GM12892 (cell line): ENCODE measurements at regions not wholly inside any gene's neighbourhood (a gene's known extent, or its start where the extent isn't known, plus 50 kb on each side); places are given as distances from the start of the nearest gene placed in this dataset.

ENCODE experiments used
- DNase-seq: peaks from one replicate; pipeline ENCODE4 v3.0.0; 2011; ENCODE audit not compliant: insufficient read length
- FAIRE-seq: peaks from 2 replicates; lab custom pipeline; 2011; peaks lifted over from hg19 to GRCh38; lab: Jason Lieb, UNC
- POLR2A ChIP-seq: IDR thresholded peaks from 2 replicates; pipeline ENCODE4 v1.6.1; 2011; ENCODE audit warnings: low read depth, low read length, control low read depth
- POLR2AphosphoS5 ChIP-seq: IDR thresholded peaks from 2 replicates; pipeline ENCODE4 v1.6.1; 2011; ENCODE audit warnings: low read depth, low read length, control low read depth
- TAF1 ChIP-seq: IDR thresholded peaks from 2 replicates; pipeline ENCODE4 v1.6.1; 2011; ENCODE audit warnings: low read depth, mild to moderate bottlenecking, control low read depth, low read length, borderline replicate concordance

DNA sequence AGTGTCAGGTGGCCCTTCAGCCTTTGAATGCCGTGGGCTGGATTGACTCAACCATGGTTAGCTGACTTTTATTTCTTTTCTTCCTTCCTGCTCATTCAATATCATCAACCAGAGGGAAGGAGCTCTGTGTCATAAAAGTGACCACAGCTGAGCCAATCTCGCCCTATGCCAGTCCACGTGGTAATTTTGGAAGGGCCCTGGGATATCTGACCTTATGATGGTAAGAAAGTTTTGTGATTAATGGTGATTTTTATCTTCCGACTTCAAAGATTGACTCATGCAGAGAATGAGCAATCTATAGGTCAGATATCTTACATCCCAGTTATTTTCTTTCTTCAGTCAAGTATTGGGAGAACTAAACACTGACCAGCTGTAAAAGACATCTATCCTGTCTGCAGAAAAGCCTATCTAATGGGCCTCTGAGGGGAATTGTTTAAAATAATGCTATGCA is 170.3 kb downstream of the ZC3H11B start:
- FAIRE-seq = no peak
- TF ChIP-seq POLR2A (no peak), POLR2AphosphoS5 (no peak), TAF1 (no peak)
- no peak for DNase-seq

DNA sequence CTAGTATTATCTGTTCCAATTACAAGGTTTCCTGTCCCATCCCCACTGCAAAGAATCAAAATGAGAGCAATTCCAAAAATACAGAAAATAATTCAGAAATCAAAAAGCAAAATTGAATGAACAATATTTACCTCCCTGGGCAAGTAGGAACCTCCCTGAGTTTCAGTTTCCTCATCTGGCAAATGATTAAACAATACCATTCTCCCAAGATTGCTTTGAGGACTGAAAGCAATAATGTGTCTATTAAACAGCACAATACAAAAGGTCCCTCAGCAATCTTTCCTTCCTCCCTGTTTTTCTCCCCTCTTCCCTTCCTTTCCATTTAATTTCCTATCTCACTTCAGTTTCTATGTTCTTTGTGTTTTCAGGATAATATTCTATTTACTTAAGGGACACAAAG is 171.0 kb downstream of the ZC3H11B start:
- FAIRE-seq = no peak
- no peak for TF ChIP-seq POLR2A
- no peak for TF ChIP-seq TAF1
- TF ChIP-seq POLR2AphosphoS5 = no peak

GRCh38 chr1:219439376-219439775 is 173.5 kb downstream of the ZC3H11B start:
- no peak for FAIRE-seq

More for the DNA sequence above, 171.0 kb downstream of the ZC3H11B start:
- DNase-seq = no peak

GRCh38 chr1:219438386-219438785 is 174.5 kb downstream of the ZC3H11B start:
- FAIRE-seq (no peak), DNase-seq (no peak)
- TF ChIP-seq POLR2A (no peak), TAF1 (no peak), POLR2AphosphoS5 (no peak)

More at GRCh38 chr1:219439376-219439775, 173.5 kb downstream of the ZC3H11B start:
- DNase-seq = no peak
- no peak for TF ChIP-seq TAF1
- TF ChIP-seq POLR2A = no peak

DNA sequence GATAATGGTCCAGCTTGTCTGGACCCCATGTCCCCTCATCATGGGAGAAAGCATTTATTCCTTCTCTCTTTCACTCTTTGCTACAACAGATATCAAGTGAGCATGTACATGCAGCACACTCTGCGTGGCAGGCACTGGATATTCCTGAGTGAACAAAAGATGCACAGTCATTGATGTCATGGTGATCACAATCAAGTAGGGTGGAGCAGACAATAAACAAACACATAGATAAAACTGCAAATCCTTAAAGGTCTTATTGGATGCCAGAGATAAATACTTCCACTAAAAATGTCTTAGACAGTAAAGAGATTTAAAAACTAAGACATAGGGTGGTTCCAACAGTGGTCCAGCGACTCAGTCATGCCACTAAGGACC is 178.0 kb downstream of the ZC3H11B start:
- TF ChIP-seq TAF1 (no peak), POLR2A (no peak), POLR2AphosphoS5 (no peak)
- DNase-seq (no peak), FAIRE-seq (no peak)

DNA sequence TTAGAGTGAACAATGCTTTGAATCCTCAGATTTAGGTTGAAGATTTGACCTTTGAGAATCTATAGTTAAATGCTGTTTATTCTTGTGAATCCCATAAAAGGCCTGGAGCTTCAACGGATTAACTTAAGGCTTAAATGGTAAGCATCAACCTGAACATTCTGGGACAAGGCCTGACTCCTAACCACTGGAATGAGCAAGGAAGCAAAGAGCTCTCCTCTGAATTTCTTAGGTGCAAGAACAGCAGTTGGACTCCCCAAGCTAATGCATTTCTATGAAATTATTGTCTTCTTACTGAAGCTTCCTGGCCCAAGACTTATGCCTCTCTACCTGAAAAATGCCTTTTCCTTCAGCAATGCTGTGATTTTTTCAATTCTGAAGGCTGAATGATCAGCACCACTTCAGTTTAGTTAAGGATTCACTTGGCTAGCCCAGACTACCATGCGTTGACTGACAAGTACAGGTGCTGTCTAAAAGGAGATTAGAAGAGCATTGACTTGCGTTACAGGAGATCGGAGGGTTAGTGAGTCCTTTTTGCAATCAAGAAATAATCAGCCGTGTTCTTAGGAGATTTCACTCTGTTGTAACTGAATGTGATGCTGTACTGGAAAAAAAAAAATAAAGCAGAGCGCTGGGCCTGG is 178.5 kb downstream of the ZC3H11B start:
- TF ChIP-seq TAF1 (no peak), POLR2A (no peak), POLR2AphosphoS5 (no peak)
- FAIRE-seq (no peak), DNase-seq (no peak)

DNA sequence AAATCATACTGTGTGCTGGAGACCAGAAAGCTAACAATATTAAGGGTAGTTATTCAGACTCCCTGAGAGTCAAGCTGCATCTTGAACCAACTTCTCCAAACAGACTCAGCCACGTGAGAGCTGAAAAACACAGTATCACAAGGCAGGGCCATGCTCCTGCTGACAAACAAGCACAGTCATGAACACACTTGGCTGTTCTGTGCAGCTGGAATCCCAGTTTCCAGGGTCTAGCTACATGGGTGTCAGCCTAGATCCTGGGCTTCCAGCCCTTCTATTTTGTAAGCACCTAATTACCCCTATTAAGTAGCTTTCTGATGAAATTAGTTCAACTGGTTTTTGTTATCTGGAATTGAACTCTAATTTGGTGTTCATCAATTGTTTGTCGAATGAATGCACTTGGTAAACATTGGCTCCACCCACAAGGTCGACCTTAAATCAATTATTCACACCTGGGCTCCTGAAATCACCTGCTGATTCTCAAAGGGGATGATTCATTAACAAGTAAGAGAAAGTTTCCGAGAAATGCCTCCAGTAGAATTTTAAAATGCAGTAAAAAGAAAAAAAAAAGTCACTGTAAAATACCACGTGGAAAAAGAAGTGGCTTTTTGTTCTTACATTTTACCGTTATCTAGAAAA is 179.3 kb downstream of the ZC3H11B start:
- TF ChIP-seq POLR2A = no peak
- no peak for TF ChIP-seq POLR2AphosphoS5
- TF ChIP-seq TAF1 = no peak
- DNase-seq (no peak), FAIRE-seq (no peak)

DNA sequence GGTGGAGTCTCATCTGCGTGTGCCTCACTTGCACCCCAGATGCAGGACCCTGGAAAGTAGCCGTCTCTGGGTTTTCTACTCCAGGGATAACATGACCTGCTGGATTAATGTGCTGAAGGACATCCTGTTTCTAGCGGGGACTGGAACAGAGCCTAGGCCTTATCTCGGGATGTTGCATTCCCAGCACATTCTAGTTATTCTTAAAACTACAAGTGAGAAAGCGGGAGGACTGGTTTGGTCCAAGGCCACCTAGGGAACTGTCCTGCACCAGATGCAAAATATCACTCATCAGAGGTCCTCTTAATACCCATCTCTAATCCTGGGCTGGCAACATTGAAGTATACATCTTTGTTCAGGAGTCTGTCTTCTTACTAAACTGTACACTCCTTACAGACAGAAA is 179.9 kb downstream of the ZC3H11B start:
- no peak for TF ChIP-seq POLR2A
- no peak for TF ChIP-seq TAF1
- no peak for DNase-seq
- no peak for FAIRE-seq

GRCh38 chr1:219432191-219432606 is 180.7 kb downstream of the ZC3H11B start:
- DNase-seq = no peak
- no peak for TF ChIP-seq POLR2AphosphoS5
- TF ChIP-seq POLR2A = no peak
- no peak for TF ChIP-seq TAF1
- no peak for FAIRE-seq

DNA sequence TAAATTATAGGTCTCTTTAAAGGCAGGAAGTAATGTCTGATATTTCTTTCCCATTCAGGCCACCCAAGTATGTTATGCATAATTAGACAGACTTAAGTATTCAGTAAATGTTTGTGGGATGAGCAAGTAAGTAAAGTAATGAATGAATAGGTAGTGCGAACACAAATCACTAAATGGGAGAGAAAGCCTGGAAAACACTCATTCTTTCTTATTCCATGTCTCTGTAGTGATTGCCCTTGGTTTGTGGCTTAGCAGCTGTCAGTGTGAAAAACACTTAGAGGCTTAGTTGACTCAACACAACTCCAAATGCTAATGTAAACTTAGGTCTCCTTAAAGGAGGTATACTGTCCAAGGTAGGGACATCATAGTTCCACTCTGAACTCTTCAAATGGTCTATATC is 182.5 kb downstream of the ZC3H11B start:
- TF ChIP-seq POLR2AphosphoS5 = no peak
- no peak for TF ChIP-seq TAF1
- no peak for TF ChIP-seq POLR2A
- FAIRE-seq (no peak), DNase-seq (no peak)

GRCh38 chr1:219428651-219429050 is 184.3 kb downstream of the ZC3H11B start:
- TF ChIP-seq TAF1 (no peak), POLR2AphosphoS5 (no peak)
- DNase-seq (no peak), FAIRE-seq (no peak)

GRCh38 chr1:219427989-219428388 is 184.9 kb downstream of the ZC3H11B start:
- no peak for DNase-seq
- no peak for FAIRE-seq
- TF ChIP-seq POLR2A = no peak

- DNase-seq (no peak), FAIRE-seq (no peak)
- no peak for TF ChIP-seq POLR2AphosphoS5
- no peak for TF ChIP-seq POLR2A
- no peak for TF ChIP-seq TAF1
These were observed 185.5 kb downstream of the ZC3H11B start for GRCh38 chr1:219427403-219427802.
